Fibroblast of lung (primary cell): ENCODE measurements at regions not wholly inside any gene's neighbourhood (a gene's known extent, or its start where the extent isn't known, plus 50 kb on each side); places are given as distances from the start of the nearest gene placed in this dataset.

Experiments used
- EZH2 ChIP-seq: IDR thresholded peaks from 2 replicates; pipeline ENCODE4 v1.5.1; 2012; ENCODE audit warnings: low read length, control low read depth, mild to moderate bottlenecking; ENCODE audit errors: missing control alignments
- TF ChIP-seq, protein P1 (sequence below), 2 donors: IDR thresholded peaks in 1 of 2; conservative IDR thresholded peaks in 1 of 2; 1 replicate in 1 of 2; 2 replicates in 1 of 2; pipeline ENCODE4 v1.5.1; 2011 to 2012; ENCODE audit warnings: low read length in 2 of 2, control low read depth in 1 of 2, inconsistent platforms in 1 of 2, low read depth in 1 of 2, mild to moderate bottlenecking in 1 of 2

DNA sequence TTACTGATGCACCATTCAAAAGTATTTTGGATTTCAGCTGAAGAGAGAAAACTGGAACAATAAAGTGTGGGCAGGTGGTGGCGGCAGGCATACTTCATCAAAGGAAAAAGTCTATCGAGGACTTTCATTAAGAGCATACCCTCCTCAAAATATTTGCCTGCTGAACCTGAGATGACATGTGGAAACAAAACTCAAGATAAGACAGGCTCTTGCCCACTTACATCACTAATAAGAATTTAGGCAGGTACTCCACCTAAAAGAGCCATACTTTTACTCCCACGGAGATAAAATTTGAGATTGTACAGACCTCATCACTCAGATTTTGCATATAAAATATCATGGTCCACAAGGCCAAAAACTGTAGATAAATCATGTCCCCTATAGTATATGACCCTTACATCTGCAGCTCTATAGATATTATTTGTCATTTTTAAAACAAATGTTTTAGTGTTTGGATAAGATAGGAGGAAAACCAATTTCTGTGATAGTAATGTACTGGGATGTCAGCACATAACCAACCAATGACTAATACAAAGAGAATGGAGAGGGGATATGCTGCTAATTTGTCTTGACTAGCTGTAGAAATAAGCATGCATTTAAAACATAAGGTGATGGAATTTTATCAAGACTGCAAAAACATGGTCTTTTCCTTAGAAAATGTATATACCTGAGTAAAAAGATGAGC is 730.6 kb upstream of the ZNF608 start:
- TF ChIP-seq, protein P1, sequence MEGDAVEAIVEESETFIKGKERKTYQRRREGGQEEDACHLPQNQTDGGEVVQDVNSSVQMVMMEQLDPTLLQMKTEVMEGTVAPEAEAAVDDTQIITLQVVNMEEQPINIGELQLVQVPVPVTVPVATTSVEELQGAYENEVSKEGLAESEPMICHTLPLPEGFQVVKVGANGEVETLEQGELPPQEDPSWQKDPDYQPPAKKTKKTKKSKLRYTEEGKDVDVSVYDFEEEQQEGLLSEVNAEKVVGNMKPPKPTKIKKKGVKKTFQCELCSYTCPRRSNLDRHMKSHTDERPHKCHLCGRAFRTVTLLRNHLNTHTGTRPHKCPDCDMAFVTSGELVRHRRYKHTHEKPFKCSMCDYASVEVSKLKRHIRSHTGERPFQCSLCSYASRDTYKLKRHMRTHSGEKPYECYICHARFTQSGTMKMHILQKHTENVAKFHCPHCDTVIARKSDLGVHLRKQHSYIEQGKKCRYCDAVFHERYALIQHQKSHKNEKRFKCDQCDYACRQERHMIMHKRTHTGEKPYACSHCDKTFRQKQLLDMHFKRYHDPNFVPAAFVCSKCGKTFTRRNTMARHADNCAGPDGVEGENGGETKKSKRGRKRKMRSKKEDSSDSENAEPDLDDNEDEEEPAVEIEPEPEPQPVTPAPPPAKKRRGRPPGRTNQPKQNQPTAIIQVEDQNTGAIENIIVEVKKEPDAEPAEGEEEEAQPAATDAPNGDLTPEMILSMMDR (conservative IDR thresholded peaks at IDR 0.05 in 1 of 2, IDR thresholded peaks at IDR 0.05 in 1 of 2; ENCODE audit: low read depth in 1 of 2, low read length in 2 of 2): no peak
- TF ChIP-seq EZH2: no peak
